HL-60 (cell line): ENCODE measurements at regions not wholly inside any gene's neighbourhood (a gene's known extent, or its start where the extent isn't known, plus 50 kb on each side); places are given as distances from the start of the nearest gene placed in this dataset.

Experiments
- POLR2AphosphoS5 ChIP-seq: IDR thresholded peaks from 2 replicates; pipeline ENCODE4 v1.6.1; 2012; ENCODE audit warnings: low read depth
- REST ChIP-seq: IDR thresholded peaks from 2 replicates; pipeline ENCODE4 v1.6.1; 2012; ENCODE audit warnings: low read depth; ENCODE audit not compliant: insufficient replicate concordance
- TF ChIP-seq, protein P1 (sequence below): IDR thresholded peaks from one replicate; pipeline ENCODE4 v1.5.1; 2011; ENCODE audit warnings: low read length, control low read depth, inconsistent platforms; ENCODE audit not compliant: insufficient read depth

- no peak for TF ChIP-seq REST
- TF ChIP-seq, protein P1, sequence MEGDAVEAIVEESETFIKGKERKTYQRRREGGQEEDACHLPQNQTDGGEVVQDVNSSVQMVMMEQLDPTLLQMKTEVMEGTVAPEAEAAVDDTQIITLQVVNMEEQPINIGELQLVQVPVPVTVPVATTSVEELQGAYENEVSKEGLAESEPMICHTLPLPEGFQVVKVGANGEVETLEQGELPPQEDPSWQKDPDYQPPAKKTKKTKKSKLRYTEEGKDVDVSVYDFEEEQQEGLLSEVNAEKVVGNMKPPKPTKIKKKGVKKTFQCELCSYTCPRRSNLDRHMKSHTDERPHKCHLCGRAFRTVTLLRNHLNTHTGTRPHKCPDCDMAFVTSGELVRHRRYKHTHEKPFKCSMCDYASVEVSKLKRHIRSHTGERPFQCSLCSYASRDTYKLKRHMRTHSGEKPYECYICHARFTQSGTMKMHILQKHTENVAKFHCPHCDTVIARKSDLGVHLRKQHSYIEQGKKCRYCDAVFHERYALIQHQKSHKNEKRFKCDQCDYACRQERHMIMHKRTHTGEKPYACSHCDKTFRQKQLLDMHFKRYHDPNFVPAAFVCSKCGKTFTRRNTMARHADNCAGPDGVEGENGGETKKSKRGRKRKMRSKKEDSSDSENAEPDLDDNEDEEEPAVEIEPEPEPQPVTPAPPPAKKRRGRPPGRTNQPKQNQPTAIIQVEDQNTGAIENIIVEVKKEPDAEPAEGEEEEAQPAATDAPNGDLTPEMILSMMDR: no peak
- no peak for TF ChIP-seq POLR2AphosphoS5
These were observed 343.2 kb upstream of the TNP1 start for GRCh38 chr2:217203086-217203485.
